Endometrial microvascular endothelial cells (primary cell): ENCODE measurements at regions not wholly inside any gene's neighbourhood (a gene's known extent, or its start where the extent isn't known, plus 50 kb on each side); places are given as distances from the start of the nearest gene placed in this dataset.

Experiments used
- in situ Hi-C: cut with HindIII; loops from 2 replicates; pipeline ENCODE4 v1.10.0; 2017; ENCODE audit warnings: low sequenced_read_pairs, low pct_unique_long_range_greater_than_20kb; ENCODE audit errors: inconsistent ontology term

- in situ Hi-C loops = no loop called here
Observed at GRCh38 chr13:97165502-97166425, 56.4 kb upstream of the MBNL2 start.

GRCh38 chr13:97171136-97171535 is 51.0 kb upstream of the MBNL2 start:
- in situ Hi-C loops = no loop called here
